NOMO-1 treated with DMSO at 0.1 percent for 48 hours (cell line): ENCODE measurements at regions not wholly inside any gene's neighbourhood (a gene's known extent, or its start where the extent isn't known, plus 50 kb on each side); places are given as distances from the start of the nearest gene placed in this dataset.
A peak's percentile ranks its signal among the peaks of the same experiment; 100 is the strongest.
"Not testable (repeated sequence)": the region's sequence is repeated elsewhere in the genome, so short reads cannot be mapped to it uniquely, and the experiment has no call there.

Source experiments
- DNase-seq: peaks from one replicate; lab custom pipeline; 2025; ENCODE audit not compliant: unreplicated experiment; lab: John Stamatoyannopoulos, UW

GRCh38 chrX:34576864-34577263 lies 80.2 kb downstream of the TMEM47 start:
- DNase-seq: no peak

- no peak for DNase-seq
Observed at GRCh38 chrX:34565981-34566380, 91.1 kb downstream of the TMEM47 start.

- no peak for DNase-seq
Observed at GRCh38 chrX:34563804-34564203, 93.3 kb downstream of the TMEM47 start.

- no peak for DNase-seq
Observed at GRCh38 chrX:34563061-34563460, 94.0 kb downstream of the TMEM47 start.

GRCh38 chrX:34562006-34562405 lies 95.1 kb downstream of the TMEM47 start:
- DNase-seq: no peak

- DNase-seq: no peak
Observed at GRCh38 chrX:34560180-34560579, 96.9 kb downstream of the TMEM47 start.

GRCh38 chrX:34559325-34559724 lies 97.8 kb downstream of the TMEM47 start:
- DNase-seq: no peak

GRCh38 chrX:34557733-34558132 lies 99.4 kb downstream of the TMEM47 start:
- no peak for DNase-seq

- DNase-seq: no peak
Observed at GRCh38 chrX:34555481-34555880, 101.6 kb downstream of the TMEM47 start.

- DNase-seq: no peak
Observed at GRCh38 chrX:34546366-34546765, 110.7 kb downstream of the TMEM47 start.

- DNase-seq: no peak
Observed at GRCh38 chrX:34528081-34528480, 129.0 kb downstream of the TMEM47 start.

GRCh38 chrX:34521563-34521962 lies 135.5 kb downstream of the TMEM47 start:
- no peak for DNase-seq

GRCh38 chrX:34509394-34509793 lies 147.7 kb downstream of the TMEM47 start:
- no peak for DNase-seq

- no peak for DNase-seq
Observed at GRCh38 chrX:34503119-34503518, 154.0 kb downstream of the TMEM47 start.

- DNase-seq: no peak
Observed at GRCh38 chrX:34493086-34493485, 164.0 kb downstream of the TMEM47 start.

- DNase-seq: no peak
Observed at GRCh38 chrX:34491126-34491525, 166.0 kb downstream of the TMEM47 start.

- no peak for DNase-seq
Observed at GRCh38 chrX:34487364-34487763, 169.7 kb downstream of the TMEM47 start.

GRCh38 chrX:34483980-34484379 lies 173.1 kb downstream of the TMEM47 start:
- no peak for DNase-seq

- no peak for DNase-seq
Observed at GRCh38 chrX:34470507-34470906, 186.6 kb downstream of the TMEM47 start.

- DNase-seq: peak; percentile 25
Observed at GRCh38 chrX:34467437-34467836, 189.6 kb downstream of the TMEM47 start.

- not testable (repeated sequence) for DNase-seq
Observed at GRCh38 chrX:34463220-34463619, 193.9 kb downstream of the TMEM47 start.

GRCh38 chrX:34457850-34458249 lies 199.2 kb downstream of the TMEM47 start:
- not testable (repeated sequence) for DNase-seq

- no peak for DNase-seq
Observed at GRCh38 chrX:34437586-34437985, 219.5 kb downstream of the TMEM47 start.

- no peak for DNase-seq
Observed at GRCh38 chrX:34426334-34426733, 230.8 kb downstream of the TMEM47 start.
